GM19023 (cell line): ENCODE measurements at regions not wholly inside any gene's neighbourhood (a gene's known extent, or its start where the extent isn't known, plus 50 kb on each side); places are given as distances from the start of the nearest gene placed in this dataset.
"Not testable (repeated sequence)": the region's sequence is repeated elsewhere in the genome, so short reads cannot be mapped to it uniquely, and the experiment has no call there.

Experiments
- ATAC-seq: cut with Tn5 transposase; IDR thresholded peaks from one replicate; pipeline ENCODE4 v1.9.1; 2021; ENCODE audit warnings: mild to moderate bottlenecking, moderate library complexity; ENCODE audit not compliant: unreplicated experiment

- ATAC-seq, result no peak
Observed at GRCh38 chr12:60630796-60631195, 1035.0 kb downstream of the SLC16A7 start.

- no peak for ATAC-seq
Observed at GRCh38 chr12:60644076-60644475, 1048.2 kb downstream of the SLC16A7 start.

GRCh38 chr12:60666895-60667294 is 1071.1 kb downstream of the SLC16A7 start:
- ATAC-seq, result no peak

DNA sequence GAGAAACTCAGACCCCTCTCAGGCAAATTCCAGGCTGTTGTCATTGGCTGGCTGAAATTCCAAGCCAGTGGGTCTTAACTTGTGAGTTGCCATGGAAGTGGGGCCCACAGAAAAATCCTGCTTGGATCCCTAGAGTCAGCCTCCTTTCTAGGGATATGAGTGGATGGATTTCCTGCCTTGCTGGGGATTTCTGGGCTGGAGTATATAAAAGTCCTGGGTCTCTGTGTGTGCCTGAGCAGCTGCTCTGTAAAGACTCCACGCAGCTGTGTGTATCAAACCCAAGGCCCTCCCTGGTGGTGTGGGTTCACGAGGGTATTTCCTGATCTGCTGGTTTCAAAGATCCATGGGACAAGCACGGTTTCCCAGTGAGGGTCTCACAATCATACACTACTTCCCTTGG is 1077.1 kb downstream of the SLC16A7 start:
- no peak for ATAC-seq

DNA sequence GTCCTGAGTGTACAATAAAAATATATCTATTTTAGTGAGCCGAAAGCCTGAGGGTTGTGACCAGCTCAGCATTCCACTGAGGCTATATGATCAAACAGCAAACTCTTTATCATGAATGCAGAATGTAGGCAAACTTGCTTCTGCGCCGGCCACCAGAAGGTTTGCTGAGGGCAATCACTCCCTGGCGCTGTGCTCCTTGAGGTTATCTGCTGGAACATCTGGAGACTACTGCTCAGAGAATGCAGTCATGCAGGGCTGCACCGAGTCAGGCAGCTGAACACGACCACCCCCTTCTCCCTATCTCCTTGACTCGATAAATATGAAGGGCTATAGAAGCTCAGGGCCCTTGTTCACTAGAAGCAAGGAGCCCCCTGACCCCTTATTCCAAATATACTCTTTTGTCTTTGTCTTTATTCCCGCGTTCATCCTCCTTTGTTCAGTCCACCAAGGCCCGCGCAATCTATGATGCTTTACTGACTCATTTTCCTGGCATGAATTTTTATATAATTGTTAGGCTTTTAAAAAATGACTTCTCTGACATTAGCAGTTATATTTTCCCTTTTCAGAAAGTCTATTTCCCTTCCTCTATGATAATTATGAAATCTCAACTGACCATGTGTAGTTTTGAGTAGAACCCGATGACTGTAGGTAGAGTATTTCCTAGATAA is 1089.3 kb downstream of the SLC16A7 start:
- no peak for ATAC-seq

DNA sequence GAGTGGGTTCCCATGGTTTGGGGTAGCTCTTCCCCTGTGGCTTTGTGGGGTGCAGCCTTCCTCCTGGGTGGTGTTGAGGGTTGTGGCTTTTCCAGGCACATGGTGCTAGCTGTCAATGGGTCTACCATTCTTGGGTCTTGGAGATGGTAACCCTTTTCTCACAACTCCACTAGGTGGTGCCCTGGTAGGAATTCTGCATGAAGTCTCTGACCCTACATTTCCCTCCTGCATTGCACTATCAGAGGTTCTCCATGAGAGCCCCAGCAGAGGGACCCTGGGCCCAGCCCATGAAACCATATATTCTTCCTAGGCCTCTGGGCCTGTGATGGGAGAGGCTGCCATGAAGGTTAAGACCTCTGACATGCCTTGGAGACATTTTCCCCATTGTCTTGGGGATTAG is 1093.3 kb downstream of the SLC16A7 start:
- ATAC-seq, result no peak

GRCh38 chr12:60693019-60693626 is 1097.3 kb downstream of the SLC16A7 start:
- ATAC-seq, result no peak

DNA sequence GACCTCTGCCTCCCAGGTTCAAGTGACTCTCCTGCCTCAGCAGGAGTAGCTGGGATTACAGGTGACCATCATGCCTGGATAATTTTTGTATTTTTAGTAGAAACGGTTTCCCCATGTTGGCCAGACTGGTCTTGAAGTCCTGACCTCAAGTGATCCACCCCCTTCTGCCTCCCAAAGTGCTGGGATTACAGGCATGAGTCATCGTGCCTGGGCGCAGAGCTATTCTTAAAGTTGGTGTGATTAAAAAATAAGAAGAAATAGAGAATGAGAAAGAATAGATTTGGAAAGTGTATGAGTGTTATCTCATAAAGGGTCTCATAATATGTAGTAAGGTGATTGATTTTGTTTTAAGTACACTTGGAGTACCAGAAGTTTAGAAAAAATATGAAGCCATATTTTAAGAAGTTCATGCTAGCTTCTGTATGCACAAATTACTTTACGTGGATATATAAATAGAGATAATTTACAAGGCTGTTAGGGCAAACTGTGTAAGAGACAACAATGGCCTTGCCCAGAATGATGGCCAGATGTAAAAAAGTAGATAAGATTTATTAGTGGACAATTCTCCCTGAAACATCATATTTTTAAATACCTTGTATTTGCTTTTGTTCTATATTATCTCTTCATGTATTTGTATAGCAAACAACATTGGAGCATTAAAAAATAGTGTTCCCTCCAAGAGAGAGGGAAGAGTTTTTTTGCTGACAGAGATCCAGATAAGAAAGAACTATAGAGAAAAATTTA is 1108.5 kb downstream of the SLC16A7 start:
- ATAC-seq, result no peak

DNA sequence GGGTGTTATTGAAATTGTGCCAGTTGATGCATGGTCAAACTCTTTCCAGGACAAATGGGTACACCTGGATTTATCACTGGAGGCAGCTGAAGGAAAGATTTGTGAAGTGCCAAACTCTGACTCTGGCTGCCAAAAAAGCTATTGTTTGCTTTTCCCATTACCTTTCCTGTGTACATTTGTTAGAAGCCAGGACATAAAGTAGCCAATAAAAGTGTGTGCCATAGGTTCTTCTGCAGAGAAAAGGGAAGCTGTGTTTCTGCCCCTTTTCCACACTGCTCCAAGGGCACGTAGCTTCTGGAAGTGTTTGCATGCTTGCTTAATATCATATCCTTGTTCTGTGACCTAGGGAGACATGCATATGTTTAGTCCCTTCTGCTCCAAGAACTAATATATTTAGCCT is 1114.4 kb downstream of the SLC16A7 start:
- ATAC-seq, result no peak

GRCh38 chr12:60714141-60714900 is 1118.5 kb downstream of the SLC16A7 start:
- no peak for ATAC-seq

GRCh38 chr12:60724475-60724874 is 1128.6 kb downstream of the SLC16A7 start:
- no peak for ATAC-seq

- ATAC-seq, result no peak
Observed at GRCh38 chr12:60724984-60725383, 1129.2 kb downstream of the SLC16A7 start.

DNA sequence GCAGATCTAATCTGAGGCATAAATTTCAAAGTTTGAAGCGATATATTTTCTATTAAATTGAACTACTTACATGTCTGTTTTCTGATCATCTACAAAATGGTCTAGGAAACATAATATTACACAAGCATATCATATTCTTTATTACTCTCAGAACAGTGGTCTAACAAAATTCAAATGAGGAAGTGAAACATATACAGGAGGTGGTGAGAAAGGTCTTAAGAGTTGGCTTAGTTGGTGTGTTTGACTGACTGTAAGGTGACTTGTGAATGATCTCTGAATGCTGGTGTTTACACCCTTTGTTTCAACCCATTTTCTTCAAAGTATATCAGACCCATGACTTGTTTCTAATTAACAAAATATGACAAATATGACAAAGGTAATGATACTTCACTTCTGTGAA is 1156.8 kb downstream of the SLC16A7 start:
- peak; percentile 64 for ATAC-seq

- no peak for ATAC-seq
Observed at GRCh38 chr12:60758224-60758623, 1162.4 kb downstream of the SLC16A7 start.

DNA sequence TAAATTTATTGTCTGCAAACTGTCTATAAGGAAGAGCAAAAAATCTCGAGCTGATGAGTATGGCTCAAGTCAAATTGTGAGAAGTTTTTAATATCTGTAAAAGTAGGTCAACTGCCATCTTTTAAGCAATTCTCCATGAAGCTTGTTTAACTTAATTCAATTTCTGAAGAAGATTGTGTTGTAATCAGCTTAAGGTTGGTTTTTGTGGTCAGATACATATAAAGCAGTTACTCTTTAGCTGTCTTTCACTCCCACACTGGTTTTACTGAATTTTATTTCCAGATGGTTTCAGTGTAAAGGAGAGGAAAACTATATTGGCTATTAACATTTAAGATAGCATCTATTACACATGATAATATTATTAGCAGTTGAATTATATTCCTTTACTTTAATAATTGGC is 1165.1 kb downstream of the SLC16A7 start:
- no peak for ATAC-seq

- ATAC-seq, result not testable (repeated sequence)
Observed at GRCh38 chr12:60801166-60801565, 1205.3 kb downstream of the SLC16A7 start.

- ATAC-seq, result no peak
Observed at GRCh38 chr12:60803147-60803546, 1207.3 kb downstream of the SLC16A7 start.

DNA sequence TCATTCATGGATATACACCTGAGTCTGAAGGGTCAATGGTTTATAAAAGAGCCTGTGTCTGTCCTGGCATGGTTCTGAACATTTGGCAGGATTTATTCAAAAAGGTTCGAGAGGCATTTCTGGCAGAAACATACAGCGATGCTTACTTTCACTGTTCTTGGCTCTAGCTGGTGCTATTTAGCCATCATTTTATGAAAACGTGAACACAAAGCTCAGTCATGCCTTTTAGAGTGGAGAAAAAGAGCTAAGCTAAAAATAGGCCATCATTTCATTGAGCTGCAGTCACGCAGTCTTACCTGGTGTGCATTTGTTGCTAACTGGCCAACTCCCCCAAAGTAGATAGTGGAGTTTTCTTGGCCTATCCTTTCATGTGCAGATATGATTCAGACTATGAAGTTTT is 1209.5 kb downstream of the SLC16A7 start:
- no peak for ATAC-seq

DNA sequence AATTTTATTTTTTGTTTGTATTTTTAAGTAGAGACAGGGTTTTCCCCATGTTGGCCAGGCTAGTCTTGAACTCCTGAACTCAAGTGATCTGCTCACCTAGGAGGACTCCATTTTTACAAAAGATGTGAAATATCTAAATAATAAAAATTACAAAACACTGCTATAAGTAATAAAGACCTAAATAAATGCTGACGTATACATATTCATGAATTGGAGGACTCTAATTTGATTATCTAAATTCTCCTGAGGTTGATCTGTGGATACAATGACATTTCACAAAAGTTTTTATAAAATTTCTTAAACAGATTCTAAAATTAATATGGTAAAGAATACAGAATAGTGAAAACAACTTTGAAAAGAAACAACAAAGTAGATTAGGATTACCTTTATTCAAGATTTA is 1224.0 kb downstream of the SLC16A7 start:
- ATAC-seq, result no peak

- ATAC-seq, result no peak
Observed at GRCh38 chr12:60822580-60822979, 1226.8 kb downstream of the SLC16A7 start.

GRCh38 chr12:60830381-60830780 is 1234.6 kb downstream of the SLC16A7 start:
- no peak for ATAC-seq
